HG02885 (cell line): ENCODE measurements at regions not wholly inside any gene's neighbourhood (a gene's known extent, or its start where the extent isn't known, plus 50 kb on each side); places are given as distances from the start of the nearest gene placed in this dataset.
"Not testable (repeated sequence)": the region's sequence is repeated elsewhere in the genome, so short reads cannot be mapped to it uniquely, and the experiment has no call there.

ENCODE experiments used
- ATAC-seq: cut with Tn5 transposase; IDR thresholded peaks from one replicate; pipeline ENCODE4 v1.9.1; 2021; ENCODE audit warnings: mild to moderate bottlenecking; ENCODE audit not compliant: unreplicated experiment, poor library complexity

DNA sequence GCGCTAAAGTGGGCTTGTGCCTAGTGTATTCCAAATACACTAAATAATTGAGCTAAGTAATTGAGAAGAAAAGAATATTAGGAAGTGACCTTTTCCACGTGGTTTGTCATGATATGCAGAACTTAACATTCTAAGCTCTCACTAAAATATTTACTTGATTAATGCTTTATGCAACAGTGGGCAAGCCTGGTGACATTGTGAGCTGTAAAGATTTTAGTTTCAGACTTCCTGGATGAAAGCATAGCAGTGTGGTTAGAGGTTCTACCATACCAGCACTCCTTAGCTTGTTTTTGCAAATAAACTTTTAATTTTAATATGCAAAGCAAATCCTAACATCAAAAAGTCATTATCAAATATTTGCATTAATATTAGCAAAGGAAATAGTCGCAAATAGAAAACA lies 1065.1 kb upstream of the SPRY2 start:
- no peak for ATAC-seq

DNA sequence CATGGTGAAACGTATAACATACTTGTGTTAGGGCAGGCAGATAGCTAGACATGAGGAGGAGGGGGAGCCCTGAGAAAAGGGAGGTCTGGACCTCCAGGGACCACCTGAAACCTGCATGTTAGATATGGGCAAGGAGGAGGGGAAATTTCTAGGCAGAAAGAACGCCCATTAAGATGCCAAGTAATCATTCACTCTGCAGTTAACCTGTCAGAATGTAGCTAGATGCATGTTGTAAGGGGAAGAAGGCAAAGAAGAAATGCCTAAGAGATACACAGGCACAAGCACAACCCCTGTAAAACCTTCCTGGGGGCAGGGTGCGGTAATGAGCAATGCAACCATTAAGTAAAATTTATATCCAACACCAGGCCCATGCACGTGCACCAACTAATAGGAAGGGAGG lies 1055.3 kb upstream of the SPRY2 start:
- ATAC-seq: no peak

DNA sequence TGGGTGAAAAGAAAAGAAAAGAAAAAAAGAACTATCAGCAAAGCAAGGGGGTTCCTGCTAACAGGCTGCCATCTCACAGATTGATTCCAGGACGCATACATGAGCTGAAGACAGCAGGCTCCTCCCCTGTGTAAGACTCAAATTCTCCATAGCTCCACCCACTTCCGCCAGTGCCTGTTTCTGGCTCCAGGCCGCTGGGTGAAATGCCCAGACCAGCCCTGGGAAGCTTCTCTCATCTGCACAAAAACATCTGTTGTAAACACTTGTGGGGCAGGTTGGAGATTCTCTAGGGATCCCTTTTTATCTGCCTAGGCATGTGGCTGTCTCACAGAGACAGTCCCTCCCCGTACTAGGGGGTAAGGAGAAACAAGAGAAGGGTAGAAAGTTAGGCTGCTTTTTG lies 1054.4 kb upstream of the SPRY2 start:
- no peak for ATAC-seq

DNA sequence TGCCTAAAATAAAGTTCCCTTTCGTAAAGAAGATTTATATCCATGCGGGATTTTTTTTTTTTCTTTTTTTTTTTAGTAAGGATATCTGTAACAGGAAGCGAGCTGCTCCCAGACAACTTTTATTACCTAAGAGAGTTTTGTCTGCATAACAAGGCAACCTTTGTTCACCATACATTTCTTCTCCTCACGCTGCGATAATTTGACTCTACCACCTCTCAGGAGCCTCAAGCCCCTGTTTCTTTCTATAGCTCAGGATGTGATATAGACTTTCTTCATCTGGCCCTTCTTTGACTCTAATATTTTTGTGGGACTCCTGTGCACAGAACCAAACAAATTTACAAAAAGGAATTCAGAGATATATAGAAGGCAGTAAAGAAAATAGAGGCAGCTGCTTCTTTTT lies 1053.7 kb upstream of the SPRY2 start:
- no peak for ATAC-seq

DNA sequence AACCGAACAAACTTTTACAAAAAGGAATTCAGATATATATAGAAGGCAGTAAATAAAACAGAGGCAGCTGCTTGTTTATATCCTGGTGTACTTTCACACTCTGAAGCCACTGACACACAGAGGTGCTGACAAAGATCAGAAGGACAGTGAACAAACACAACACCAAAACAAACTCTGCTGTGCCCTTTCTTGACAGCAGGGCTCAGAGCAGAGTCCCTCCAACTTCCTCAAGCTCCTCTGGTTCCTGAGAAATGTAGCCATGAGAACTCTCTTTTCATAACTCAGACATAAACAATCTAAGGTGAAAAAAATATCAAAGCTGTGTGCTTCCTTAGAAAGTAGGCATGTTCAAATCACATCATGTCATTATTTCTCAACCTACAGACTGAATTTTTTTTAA lies 1052.8 kb upstream of the SPRY2 start:
- ATAC-seq: no peak

DNA sequence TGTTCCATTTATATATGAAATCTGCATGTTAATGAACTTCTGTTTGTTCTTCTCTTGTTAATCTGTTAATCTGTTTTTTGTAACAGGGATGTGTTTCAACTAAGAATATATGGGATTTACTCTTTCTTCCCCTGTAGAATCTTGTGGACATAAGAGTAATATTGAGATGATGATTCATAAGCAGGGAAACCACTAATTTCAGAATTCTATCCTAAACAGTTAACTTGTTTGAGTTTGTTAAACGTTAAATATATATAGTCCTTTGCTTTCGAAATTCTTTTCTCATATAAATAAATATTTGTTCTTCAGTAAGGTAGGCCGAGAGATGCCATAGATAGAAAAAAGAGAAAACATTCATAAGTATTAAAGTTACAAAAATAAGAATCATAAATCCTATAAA lies 1052.2 kb upstream of the SPRY2 start:
- no peak for ATAC-seq

DNA sequence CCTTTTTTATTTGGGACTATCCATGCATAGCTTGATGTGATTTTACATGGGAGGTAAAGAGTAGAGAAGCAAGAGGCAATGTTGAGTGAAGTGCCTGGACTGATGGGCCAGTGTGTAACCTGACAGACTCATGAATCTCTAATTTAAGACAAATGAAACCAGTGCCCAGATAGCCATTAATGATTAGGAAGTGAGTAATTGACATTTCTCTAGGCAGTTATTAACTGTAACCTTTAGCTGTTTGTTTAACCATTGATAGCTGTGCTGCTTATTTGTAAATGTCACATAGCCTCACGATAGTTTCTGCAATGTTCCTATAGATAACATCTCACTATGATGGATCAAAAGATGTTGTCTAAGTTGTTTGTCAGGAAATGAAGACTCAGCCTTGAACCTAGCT lies 1047.5 kb upstream of the SPRY2 start:
- no peak for ATAC-seq

DNA sequence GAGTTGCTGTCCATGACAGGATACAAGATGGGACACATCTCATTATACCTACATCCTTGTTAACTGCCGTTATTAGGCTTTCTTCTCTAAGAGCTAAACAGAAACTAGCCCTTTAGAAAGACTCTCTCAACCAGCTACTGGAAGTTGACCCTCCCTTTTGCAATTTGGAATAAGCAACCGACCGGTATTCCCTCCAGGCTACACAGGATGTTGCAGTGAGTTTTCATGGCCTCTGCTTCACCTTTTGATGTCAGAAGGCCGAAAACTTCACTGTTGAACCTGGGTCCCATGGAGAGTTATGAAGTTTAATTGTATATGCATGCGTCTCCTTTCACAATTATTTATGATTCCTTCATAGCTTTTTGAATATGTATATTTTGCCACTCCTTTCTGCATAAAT lies 1042.5 kb upstream of the SPRY2 start:
- no peak for ATAC-seq

DNA sequence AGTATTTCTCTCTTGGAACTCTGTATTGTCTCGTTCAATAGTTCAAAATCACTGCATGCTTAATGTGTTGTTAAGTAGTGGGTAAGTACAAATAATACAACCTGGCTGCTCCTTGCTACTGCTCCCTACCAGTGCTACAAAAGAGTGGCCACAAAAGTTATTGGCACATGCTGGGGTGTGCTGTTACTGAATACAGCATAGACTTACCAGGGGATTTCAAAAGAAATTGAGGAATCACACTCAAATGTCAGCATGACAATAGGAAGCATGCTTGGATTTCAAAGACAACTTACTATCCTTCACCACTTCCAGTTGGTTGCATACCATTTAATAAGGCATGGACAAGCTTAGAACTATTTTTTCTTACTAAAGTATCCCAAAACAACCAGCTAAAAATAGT lies 1041.3 kb upstream of the SPRY2 start:
- no peak for ATAC-seq

DNA sequence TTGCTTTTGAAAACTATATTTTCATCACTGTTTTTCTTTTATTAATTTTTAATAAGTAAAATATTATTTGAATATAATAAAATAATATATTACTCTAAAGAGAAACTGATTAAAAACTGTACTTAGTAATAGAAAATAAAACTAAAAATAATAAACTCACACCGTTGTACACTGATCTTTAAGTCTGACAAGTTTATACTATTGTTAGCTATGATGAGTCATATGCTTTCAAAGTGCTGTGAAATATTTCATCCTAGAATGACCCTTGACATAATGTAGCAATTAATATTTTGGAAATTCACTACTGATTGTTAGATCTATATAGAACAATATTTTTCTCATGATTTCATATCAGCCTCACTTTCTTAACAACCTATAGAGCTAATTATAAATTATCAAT lies 1040.6 kb upstream of the SPRY2 start:
- no peak for ATAC-seq

DNA sequence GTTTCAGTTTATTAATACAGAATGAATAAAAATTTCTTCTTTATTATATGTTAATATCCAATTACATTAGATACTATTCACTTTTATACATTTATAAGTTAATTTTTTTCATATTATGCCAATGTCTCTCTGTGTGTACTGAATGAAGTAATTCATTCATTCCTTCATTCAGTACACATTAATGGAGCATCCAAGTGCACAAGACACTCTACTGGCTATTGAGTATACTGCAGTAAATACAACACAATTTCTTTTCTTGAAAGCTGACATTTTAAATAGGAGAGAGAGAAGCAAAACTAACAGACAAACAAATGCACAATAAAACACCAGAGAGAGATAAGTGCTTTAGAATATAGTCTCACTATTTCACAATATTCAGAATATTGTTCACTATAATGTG lies 1038.3 kb upstream of the SPRY2 start:
- ATAC-seq: no peak

DNA sequence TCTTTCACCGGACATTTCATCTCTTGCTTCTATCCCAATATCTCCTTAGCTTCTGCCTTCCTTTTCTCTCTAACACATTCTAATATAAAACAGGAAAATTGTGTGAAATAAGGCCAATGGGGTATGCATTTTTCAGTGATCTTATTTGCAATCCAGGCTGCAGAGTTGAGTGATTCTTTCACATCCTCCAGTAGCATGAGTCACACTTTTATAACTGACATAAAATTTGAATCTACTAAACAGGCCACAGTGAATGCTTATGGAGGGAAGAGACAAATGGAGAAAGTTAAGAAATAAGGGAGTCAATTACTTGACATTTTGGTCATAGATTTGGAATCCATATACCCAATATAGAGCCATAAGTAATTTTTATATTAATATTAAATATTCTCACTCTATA lies 1037.0 kb upstream of the SPRY2 start:
- ATAC-seq: no peak

DNA sequence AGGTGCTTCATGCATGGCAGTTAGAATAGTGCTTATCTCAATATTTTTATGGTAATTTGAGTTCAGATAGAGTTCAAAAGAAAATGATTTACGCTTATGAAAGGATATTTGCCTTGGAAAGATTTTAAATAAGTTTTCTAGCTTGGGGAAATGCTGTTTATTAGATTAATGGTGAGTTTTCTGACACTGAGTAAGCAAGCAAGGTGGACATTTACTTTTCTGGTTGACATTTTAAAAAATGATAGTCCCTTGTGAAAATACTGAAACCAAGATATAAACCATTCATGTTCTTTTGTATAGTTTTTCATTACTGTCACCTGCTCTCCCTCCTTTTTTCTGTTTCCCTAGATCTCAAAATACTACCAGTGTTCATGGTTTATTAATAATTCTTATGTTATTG lies 1034.8 kb upstream of the SPRY2 start:
- ATAC-seq: no peak

DNA sequence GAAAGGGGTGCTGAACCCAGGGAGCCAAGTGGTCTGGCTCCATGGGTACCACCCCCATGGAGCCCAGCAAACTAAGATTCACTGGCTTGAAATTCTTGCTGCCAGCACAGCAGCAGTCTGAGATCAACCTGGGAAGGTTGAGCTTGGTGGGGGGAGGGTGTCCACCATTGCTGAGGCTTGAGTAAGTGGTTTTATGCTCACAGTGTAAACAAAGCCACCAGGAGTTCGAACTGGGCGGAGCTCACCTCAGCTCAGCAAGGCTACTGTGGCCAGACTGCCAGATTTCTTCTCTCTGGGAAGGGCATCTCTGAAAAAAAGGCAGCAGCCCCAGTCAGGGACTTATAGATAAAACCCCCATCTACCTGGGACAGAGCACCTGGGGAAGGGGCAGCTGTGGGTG lies 1021.8 kb upstream of the SPRY2 start:
- not testable (repeated sequence) for ATAC-seq

DNA sequence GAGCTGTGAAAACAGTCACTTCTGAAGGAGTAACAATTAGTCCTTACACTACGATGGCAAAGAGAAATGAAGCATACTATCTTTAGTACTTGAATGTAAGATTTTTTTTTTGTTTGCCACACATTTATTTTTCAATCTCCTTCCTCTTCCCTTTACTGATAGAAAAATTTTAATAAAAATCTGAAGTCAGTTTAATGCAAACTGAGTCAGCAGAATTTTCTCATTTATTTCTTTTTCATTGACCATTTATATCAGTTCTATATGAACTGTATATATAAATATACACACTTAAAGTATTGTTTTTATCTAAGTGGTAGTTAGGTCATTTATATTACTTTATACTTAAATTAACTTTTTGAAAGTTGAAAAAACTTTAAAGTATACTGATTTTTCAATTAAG lies 1009.1 kb upstream of the SPRY2 start:
- no peak for ATAC-seq

DNA sequence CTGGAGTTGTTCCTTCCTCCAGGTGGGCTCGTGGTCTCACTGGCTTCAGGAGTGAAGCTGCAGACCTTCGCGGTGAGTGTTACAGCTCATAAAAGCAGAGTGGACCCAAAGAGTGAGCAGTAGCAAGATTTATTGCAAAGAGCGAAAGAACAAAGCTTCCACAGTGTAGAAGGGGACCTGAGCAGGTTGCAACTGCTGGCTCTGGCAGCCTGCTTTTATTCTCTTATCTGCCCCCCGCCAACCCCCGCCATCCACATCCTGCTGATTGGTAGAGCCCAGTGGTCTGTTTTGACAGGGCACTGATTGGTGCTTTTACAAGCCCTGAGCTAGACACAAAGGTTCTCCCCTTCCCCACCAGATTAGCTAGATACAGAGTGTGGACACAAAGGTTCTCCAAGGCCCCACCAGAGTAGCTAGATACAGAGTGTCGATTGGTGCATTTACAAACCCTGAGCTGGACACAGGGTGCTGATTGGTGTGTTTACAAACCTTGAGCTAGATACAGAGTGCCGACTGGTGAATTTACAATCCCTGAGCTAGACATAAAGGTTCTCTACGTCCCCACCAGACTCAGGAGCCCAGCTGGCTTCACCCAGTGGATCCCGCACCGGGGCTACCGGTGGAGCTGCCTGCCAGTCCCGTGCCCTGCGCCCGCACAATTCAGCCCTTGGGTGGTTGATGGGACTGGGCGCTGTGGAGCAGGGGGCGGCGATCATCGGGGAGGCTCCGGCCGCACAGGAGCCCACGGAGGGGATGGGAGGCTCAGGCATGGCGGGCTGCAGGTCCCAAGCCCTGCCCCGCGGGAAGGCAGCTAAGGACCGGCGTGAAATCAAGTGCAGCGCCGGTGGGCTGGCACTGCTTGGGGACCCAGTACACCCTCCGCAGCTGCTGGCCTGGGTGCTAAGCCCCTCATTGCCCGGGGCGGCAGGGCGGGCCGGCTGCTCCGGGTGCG lies 999.5 kb upstream of the SPRY2 start:
- not testable (repeated sequence) for ATAC-seq

DNA sequence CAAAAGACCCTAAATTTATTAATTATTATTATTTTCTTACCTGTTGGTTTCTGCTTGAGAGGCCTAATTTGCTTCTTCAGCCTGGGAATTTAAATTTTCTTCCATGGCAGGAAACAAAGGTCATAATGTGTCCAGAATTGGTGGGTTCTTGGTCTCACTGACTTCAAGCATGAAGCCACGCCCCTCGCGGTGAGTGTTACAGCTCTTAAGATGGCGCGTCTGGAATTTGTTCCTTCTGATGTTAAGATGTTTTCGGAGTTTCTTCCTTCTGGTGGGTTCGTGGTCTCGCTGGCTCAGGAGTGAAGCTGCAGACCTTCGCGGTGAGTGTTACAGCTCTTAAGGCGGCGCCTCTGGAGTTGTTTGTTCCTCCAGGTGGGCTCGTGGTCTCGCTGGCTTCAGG lies 998.7 kb upstream of the SPRY2 start:
- not testable (repeated sequence) for ATAC-seq

DNA sequence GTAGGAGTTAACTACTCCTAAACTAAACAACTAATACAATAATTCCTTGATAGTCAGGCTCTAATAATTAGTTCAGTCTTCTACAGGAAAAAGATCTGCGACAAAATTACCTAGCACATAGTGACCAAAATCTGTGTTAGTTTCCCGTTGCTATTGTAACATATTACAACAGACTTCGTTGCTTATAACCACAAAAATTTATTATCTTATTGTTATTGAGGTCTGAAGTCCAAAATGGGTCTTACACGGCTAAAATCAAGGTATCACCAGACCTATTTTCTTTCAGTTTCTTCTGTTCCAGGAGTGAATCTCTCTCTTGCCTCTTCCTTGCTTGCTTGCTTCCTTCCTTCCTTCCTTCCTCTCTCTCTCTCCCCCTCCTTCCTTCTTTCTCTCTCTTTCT lies 993.6 kb upstream of the SPRY2 start:
- ATAC-seq: no peak

DNA sequence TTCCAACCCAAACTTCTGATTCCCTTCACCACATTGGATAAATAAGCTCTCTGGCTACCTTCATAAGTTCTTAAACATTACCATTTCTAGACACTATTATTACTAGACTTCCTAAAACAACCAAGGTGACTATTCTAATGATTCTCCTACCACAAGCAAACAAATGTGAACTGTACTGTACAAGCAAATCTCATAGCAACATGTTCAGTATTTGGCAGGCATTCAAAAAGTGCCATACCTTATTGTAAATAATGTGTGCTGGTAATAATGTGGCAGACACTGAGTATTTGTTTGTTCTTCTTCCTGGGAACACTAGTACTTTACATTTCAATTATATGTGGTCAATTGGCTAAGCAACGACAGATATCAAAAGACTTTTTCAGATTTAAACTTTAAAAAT lies 986.0 kb upstream of the SPRY2 start:
- no peak for ATAC-seq

DNA sequence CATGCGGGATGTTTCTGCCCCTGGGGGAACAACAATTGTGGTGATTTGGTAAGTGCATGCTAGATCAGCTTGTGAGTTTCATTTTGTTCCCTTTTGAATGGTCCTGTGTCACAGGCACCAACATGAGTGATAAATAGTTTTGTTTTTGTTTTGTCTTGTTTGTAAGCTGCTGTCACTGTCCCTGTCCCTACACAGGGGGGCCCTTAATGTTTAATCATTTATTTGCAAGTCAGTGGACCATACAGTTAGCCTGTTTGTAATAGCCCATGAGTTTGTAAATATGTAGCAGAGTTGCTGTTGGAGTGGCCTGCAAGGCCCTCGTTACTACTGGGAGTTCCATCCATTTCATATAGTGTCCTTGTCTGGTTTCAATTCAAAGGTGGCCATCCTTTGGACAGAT lies 979.6 kb upstream of the SPRY2 start:
- ATAC-seq: no peak

DNA sequence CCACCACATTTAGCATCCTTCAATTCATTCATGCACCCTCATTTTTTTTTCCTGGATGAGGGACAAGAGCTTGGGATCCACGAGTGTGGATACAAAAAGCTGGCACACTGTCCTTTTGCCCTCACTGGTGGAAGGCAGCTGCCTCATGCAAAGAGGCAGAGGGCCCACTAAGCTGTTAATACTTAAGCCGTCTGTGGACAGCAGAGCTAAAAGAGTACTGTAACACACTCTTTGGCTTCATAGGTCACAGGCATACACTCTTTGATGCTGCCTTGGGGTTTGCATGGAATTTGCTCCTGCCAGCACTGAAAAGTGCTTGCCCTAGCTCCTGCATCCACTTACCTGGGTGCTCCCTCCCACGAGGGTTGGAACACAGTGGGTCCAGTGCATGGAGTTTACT lies 978.4 kb upstream of the SPRY2 start:
- no peak for ATAC-seq

DNA sequence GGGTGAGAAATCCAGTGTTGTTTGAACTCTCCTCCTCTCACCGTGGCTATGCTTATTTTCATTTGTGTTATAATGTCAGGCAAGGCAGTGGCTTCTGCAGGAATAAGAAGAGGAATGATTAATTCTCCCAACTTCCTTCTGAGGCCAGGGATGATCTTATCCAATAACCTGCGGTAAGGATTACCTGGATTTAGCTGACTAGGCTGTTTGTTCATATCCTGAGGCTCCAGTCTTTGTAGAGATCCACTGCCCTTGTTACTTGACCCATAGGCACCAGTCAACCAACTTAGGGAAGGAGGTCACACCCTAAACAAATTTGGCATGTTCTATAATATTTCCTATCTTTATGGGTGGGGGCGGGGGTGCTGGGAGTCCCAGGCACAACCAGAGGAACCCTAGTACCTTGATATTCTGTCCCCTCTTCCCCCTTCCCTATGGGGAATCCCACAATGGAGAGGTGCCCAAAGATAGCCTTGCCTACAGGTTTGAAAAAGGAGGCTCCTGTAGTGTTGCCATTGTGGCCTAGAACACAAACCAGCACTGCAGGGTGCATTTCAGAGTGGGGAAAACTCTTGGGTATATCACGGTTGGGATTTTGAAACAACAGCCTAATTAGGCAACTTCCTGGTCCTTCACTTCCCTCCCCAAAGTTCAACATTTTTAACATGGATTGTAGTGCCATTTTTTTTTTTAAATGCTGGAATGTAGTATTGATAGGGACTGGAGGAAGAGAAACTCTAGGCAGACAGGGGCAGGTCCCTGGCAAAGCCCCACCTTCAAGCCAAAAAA lies 977.5 kb upstream of the SPRY2 start:
- no peak for ATAC-seq
